ENCODE measurements at regions not wholly inside any gene's neighbourhood (a gene's known extent, or its start where the extent isn't known, plus 50 kb on each side); places are given as distances from the start of the nearest gene placed in this dataset.
"Not testable (repeated sequence)": the region's sequence is repeated elsewhere in the genome, so short reads cannot be mapped to it uniquely, and the experiment has no call there.

- TF ChIP-seq GATA1 (IDR thresholded peaks at IDR 0.05; ENCODE audit: low read depth, low read length) (no peak), POLR2A (IDR thresholded peaks at IDR 0.05; ENCODE audit: low read length) (no peak)
- DNase-seq = no peak
Measured at GRCh38 chr4:33696586-33696985, 2547.7 kb downstream of the ARAP2 start.

DNA sequence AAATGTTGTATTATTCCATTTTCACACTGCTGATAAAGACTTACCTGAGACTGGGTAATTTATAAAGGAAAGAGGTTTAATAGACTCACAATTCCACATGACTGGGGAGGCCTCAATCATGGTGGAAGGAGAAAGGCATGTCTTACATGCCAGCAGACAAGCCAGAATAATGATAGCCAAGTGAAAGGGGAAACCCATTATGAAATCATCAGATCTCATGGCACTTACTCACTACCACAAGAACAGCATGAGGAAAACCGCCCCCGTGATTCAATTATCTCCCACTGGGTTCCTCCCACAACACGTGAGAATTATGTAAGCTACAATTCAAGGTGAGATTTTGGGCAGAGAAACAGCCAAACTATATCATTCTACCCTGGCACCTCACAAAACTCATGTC is 2535.1 kb downstream of the ARAP2 start:
- no peak for TF ChIP-seq POLR2A (IDR thresholded peaks at IDR 0.05; ENCODE audit: low read length)
- no peak for TF ChIP-seq GATA1 (IDR thresholded peaks at IDR 0.05; ENCODE audit: low read depth, low read length)
- no peak for DNase-seq

DNA sequence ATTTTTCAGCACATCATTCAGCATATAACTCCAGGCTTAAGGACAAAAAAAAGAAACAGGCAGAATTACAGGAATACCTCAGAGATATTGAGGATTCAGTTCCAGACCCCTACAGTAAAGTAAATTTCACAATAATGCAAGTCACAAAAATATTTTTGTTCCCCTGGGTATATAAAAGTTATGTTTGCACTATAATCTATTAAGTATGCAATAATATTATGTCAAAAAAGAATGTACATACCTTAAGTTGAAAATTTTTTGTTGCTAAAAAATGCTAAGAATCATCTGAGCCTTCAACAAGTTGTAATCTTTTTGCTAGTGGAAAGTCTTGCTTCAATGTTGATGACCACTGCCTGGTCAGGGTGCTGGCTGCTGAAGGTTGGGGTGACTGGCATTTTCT is 2532.5 kb downstream of the ARAP2 start:
- no peak for TF ChIP-seq GATA1 (IDR thresholded peaks at IDR 0.05; ENCODE audit: low read depth, low read length)
- TF ChIP-seq POLR2A (IDR thresholded peaks at IDR 0.05; ENCODE audit: low read length) = no peak
- no peak for DNase-seq

- TF ChIP-seq POLR2A (IDR thresholded peaks at IDR 0.05; ENCODE audit: low read length) (no peak), GATA1 (IDR thresholded peaks at IDR 0.05; ENCODE audit: low read depth, low read length) (no peak)
- no peak for DNase-seq
Measured at GRCh38 chr4:33714971-33715370, 2529.3 kb downstream of the ARAP2 start.

DNA sequence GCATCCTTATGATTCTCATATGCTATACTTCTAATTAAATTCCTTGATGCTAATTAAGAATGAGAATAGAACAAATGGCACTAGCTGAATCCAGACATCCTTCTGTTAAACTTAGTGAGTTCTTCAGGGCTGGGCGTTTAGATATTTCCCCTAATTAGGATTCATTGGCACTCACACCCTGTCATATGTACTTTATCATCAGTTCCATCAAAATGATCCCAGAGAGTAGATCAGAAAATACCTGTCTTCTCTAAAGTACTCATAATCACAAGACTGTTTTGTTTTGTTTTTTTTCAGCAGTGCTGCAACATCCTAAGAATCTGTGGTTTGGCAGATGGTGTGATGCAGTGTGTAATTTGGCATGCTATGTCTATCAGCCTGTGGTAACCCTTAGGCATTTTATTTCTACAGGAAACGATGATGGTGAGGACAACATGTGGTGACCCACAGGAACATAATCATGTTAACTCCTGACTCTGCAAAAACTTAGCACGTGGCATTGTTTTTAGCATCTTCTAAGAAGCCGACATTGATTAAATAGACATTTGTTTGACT is 2528.4 kb downstream of the ARAP2 start:
- DNase-seq = no peak
- TF ChIP-seq GATA1 (IDR thresholded peaks at IDR 0.05; ENCODE audit: low read depth, low read length) (no peak), POLR2A (IDR thresholded peaks at IDR 0.05; ENCODE audit: low read length) (no peak)

DNA sequence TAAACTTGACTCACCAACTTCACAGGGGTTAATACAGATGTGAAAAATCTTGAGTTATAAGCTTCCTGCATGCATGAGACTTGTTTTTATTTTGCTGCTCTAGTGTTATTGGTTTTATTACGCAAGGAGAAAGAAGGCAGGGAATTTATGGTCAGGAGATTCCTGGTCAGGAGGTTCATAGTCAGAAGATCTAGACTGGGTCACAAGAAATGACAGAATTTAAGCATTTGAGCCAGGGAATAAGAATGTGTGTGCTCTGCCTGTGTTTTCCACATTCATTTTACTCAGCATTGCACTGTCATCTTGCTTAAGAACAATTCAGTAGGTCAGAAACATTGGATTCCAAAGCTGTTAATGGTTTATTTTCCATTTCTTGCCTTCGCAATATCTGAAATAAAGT is 2522.1 kb downstream of the ARAP2 start:
- DNase-seq = no peak

GRCh38 chr4:33722800-33723516 is 2521.4 kb downstream of the ARAP2 start:
- no peak for DNase-seq

More for the DNA sequence above, 2522.1 kb downstream of the ARAP2 start:
- TF ChIP-seq POLR2A (IDR thresholded peaks at IDR 0.05; ENCODE audit: low read length) (no peak), GATA1 (IDR thresholded peaks at IDR 0.05; ENCODE audit: low read depth, low read length) (no peak)

GRCh38 chr4:33724685-33725084 is 2519.6 kb downstream of the ARAP2 start:
- no peak for TF ChIP-seq POLR2A (IDR thresholded peaks at IDR 0.05; ENCODE audit: low read length)
- TF ChIP-seq GATA1 (IDR thresholded peaks at IDR 0.05; ENCODE audit: low read depth, low read length) = no peak
- no peak for DNase-seq

More at GRCh38 chr4:33722800-33723516, 2521.4 kb downstream of the ARAP2 start:
- no peak for TF ChIP-seq GATA1 (IDR thresholded peaks at IDR 0.05; ENCODE audit: low read depth, low read length)
- TF ChIP-seq POLR2A (IDR thresholded peaks at IDR 0.05; ENCODE audit: low read length) = no peak

DNA sequence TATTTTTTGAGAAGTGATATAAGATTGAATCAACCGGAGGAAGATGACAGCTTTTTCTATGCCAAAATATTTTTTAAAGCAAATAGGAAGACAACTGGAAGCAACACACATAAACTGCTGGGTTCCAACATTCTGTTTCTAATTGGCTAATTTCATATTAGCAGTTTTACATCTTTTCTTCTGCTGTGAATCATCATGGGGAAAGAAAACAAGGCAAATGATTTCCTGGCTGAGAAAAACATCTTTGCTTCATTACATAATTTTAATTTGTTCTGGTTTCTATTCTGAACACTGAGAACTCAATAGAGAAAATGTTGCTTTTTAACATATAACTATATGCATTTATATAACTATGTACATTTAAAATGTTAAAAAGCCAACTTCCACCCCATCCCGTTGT is 2518.5 kb downstream of the ARAP2 start:
- TF ChIP-seq GATA1 (IDR thresholded peaks at IDR 0.05; ENCODE audit: low read depth, low read length) (no peak), POLR2A (IDR thresholded peaks at IDR 0.05; ENCODE audit: low read length) (no peak)
- DNase-seq = no peak

DNA sequence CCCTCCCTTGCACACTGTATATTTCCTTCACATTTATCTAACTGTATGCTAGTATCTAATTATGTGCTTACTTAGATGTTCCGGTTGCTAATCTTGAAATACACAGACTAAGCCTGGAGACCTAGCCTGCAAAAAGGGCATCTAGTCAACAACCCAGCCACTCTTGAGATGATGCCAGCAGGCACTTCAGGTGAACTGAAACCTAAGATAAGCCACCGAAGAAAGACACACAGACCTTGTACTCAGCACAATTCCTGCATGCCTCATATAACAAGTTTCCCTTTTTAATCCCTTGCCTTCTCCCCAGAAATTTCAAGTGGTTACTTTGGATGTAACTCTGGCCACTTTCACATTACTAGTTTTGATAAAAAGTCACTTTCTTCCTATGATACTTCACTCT is 2506.6 kb downstream of the ARAP2 start:
- no peak for TF ChIP-seq POLR2A (IDR thresholded peaks at IDR 0.05; ENCODE audit: low read length)
- no peak for TF ChIP-seq GATA1 (IDR thresholded peaks at IDR 0.05; ENCODE audit: low read depth, low read length)
- no peak for DNase-seq

DNA sequence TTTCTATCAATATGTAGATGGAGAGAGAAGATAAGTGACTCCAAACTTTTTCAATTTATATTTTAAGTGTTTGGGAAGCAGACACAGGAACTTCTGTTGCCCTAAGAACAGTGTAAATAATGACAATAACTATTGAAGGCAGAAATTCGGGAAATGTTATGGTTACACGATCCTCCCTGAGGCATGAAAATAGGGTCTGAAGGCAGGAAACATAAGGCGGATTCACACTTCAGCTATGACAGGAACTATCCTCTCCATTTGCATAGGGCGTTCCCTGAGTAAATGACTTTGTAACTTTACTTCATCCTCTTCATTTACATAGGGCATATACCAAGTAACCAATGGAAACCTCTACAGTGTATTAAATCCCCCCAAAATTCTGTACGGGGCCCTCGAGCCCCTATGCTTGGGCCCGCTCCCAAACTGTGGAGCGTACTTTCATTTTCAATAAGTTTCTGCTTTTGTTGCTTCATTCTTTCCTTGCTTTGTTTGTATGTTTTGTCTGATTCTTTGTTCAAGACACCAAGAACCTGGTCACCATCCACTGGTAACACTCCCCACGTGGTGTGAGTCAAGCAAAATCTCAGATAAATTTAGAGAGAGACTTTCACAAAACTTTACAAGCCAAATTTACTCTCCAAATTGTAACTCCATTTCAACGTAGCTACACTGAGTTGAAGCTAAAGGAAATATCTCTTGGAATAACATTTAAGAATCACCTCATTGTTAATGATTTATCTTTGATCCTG is 2504.3 kb downstream of the ARAP2 start:
- no peak for DNase-seq
- TF ChIP-seq POLR2A (IDR thresholded peaks at IDR 0.05; ENCODE audit: low read length) = no peak
- TF ChIP-seq GATA1 (IDR thresholded peaks at IDR 0.05; ENCODE audit: low read depth, low read length) = no peak

DNA sequence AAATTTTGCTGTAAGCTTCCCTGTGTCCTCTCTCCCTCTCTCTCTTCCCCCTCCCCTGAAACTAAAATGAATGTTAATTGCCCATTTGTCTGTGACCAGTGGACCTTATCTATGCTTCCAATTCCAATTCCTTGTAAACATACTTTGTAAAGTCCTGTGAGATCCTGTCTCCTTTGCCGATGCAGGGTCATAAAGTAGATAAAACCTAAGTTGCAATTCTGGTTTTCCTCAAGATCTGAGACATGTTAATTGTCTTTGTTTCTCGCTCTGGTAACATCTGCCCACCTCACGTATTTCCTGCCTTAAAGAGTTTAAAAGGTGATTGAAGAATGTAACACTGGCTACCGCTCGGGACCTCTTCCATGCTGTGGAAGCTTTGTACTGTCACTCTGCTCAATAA is 2503.4 kb downstream of the ARAP2 start:
- DNase-seq = not testable (repeated sequence)

GRCh38 chr4:33746979-33747378 is 2497.3 kb downstream of the ARAP2 start:
- no peak for TF ChIP-seq POLR2A (IDR thresholded peaks at IDR 0.05; ENCODE audit: low read length)
- TF ChIP-seq GATA1 (IDR thresholded peaks at IDR 0.05; ENCODE audit: low read depth, low read length) = no peak
- DNase-seq = no peak

DNA sequence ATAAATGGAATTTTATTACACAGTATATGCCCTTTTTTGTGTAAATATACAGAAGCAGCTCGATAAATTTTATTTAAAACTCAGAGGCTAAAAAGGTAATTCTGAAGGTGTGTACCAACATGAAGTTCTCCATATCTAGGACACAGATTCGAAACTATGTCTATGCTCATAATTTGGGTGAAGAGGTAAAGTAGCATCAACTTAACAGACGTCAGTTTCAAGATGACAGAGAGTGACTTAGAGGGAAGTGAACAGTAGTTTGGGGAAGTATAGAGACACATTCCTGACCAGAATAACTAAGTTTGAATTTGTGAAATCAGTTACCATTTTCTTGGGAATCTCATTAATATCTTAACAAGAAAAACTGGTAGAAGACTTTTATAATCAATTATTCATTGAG is 2493.3 kb downstream of the ARAP2 start:
- no peak for DNase-seq
- TF ChIP-seq POLR2A (IDR thresholded peaks at IDR 0.05; ENCODE audit: low read length) (no peak), GATA1 (IDR thresholded peaks at IDR 0.05; ENCODE audit: low read depth, low read length) (no peak)

DNA sequence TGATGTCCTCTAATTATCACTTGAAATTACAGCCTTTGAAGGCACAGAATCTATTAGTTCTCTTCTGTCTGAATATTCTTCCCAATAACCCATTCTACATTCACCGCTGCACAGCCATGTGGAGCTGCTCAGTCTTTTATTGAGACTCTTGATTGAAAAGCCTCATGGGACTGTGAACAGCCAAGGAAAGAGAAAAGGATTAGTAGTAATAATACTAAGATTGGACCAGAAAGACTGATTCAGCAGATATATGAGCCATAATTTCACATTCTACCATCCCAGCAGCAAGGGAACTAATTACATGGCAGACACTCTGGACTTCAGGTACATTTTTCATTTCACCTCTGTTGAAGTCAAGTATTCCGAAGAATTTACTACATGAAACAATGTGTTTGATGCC is 2471.7 kb downstream of the ARAP2 start:
- TF ChIP-seq GATA1 (IDR thresholded peaks at IDR 0.05; ENCODE audit: low read depth, low read length) = no peak
- TF ChIP-seq POLR2A (IDR thresholded peaks at IDR 0.05; ENCODE audit: low read length) = no peak
- DNase-seq = no peak
